H1 (cell line): ENCODE measurements at regions not wholly inside any gene's neighbourhood (a gene's known extent, or its start where the extent isn't known, plus 50 kb on each side); places are given as distances from the start of the nearest gene placed in this dataset.

Experiments
- CTCF ChIA-PET: fragments of 300-600 bp; sonication (Branson Sonifier 250); formaldehyde crosslinking; loops from one replicate; lab custom pipeline; 2021; ENCODE audit not compliant: partially characterized antibody; lab: Charles Lee
- POLR2A ChIA-PET: fragments of 300-600 bp; sonication (Branson Sonifier 250); formaldehyde crosslinking; loops from one replicate; lab custom pipeline; 2021; ENCODE audit warnings: inconsistent platforms; ENCODE audit not compliant: partially characterized antibody; lab: Charles Lee
- DNase-seq, 2 experiments: peaks; one replicate each; pipeline versions ENCODE4 v3.0.0 to v3.0.0-alpha.2; 2010 to 2022; ENCODE audit warnings: low spot score in 2 of 2, low read depth in 1 of 2, mixed read lengths in 1 of 2
- FAIRE-seq: peaks from 2 replicates; lab custom pipeline; 2011; peaks lifted over from hg19 to GRCh38; lab: Jason Lieb, UNC
- H2AFZ ChIP-seq: 2 replicates; pipeline ENCODE4 v1.8.1; 2012; ENCODE audit warnings: low read length, inconsistent platforms
- H2AK5ac ChIP-seq: 2 replicates; pipeline ENCODE4 v1.6.1; 2013; ENCODE audit warnings: low read depth, low read length
- H2BK120ac ChIP-seq: replicated peaks from 2 replicates; pipeline ENCODE3; 2013; ENCODE audit warnings: low read depth, low read length, inconsistent platforms
- H2BK12ac ChIP-seq: 2 replicates; pipeline ENCODE4 v1.6.1; 2013; ENCODE audit warnings: low read depth, low read length
- H2BK15ac ChIP-seq: 2 replicates; pipeline ENCODE4 v1.6.1; 2013; ENCODE audit warnings: low read length
- H2BK20ac ChIP-seq: 2 replicates; pipeline ENCODE4 v1.6.1; 2013; ENCODE audit warnings: low read length
- H2BK5ac ChIP-seq: 2 replicates; pipeline ENCODE4 v1.6.1; 2013; ENCODE audit warnings: low read depth, low read length
- H3K14ac ChIP-seq: 2 replicates; pipeline ENCODE4 v1.6.1; 2013; ENCODE audit warnings: inconsistent platforms; ENCODE audit not compliant: insufficient read length
- H3K18ac ChIP-seq: 2 replicates; pipeline ENCODE4 v1.6.1; 2013; ENCODE audit warnings: low read length; ENCODE audit errors: extremely low read depth
- H3K23ac ChIP-seq: 2 replicates; pipeline ENCODE4 v1.6.1; 2013; ENCODE audit warnings: inconsistent platforms; ENCODE audit not compliant: insufficient read length
- H3K23me2 ChIP-seq: 2 replicates; pipeline ENCODE4 v1.6.1; 2013; ENCODE audit warnings: low read depth, low read length
- H3K27ac ChIP-seq: 2 replicates; pipeline ENCODE4 v1.6.1; 2011; ENCODE audit warnings: low read depth, low read length, inconsistent platforms
- H3K27me3 ChIP-seq, 4 experiments: replicated peaks in 1 of 4; 1 replicate in 1 of 4; 2 replicates in 3 of 4; pipeline versions ENCODE4 v1.6.1 to v1.8.1; 2011 to 2013; ENCODE audit warnings: low read length in 3 of 4, mild to moderate bottlenecking in 3 of 4, inconsistent platforms in 2 of 4, mixed read lengths in 2 of 4, moderate library complexity in 1 of 4; ENCODE audit not compliant: control insufficient read depth in 3 of 4, insufficient read depth in 3 of 4; ENCODE audit errors: extremely low read depth in 1 of 4
- H3K36me3 ChIP-seq, 4 experiments: 2 replicates each; pipeline versions ENCODE4 v1.6.1 to v1.8.1; 2011 to 2013; ENCODE audit warnings: mild to moderate bottlenecking in 4 of 4, low read length in 3 of 4, moderate library complexity in 2 of 4, control low read depth in 1 of 4, inconsistent platforms in 1 of 4; ENCODE audit not compliant: insufficient read depth in 4 of 4, control insufficient read depth in 2 of 4
- H3K4ac ChIP-seq: replicated peaks from 2 replicates; pipeline ENCODE3; 2013; ENCODE audit warnings: low read length, low read depth, mixed read lengths, inconsistent platforms; ENCODE audit not compliant: insufficient read length
- H3K4me1 ChIP-seq, 4 experiments: replicated peaks in 1 of 4; 1 replicate in 1 of 4; 2 replicates in 3 of 4; pipeline versions ENCODE4 v1.6.1 to v1.8.1; 2011 to 2013; ENCODE audit warnings: low read length in 3 of 4, inconsistent platforms in 2 of 4, mixed read lengths in 1 of 4; ENCODE audit not compliant: insufficient read depth in 4 of 4, control insufficient read depth in 3 of 4
- H3K4me2 ChIP-seq, 2 experiments: 2 replicates each; pipeline versions ENCODE4 v1.6.1 to v1.8.1; 2011 to 2013; ENCODE audit warnings: low read depth in 2 of 2, low read length in 2 of 2, control low read depth in 1 of 2, inconsistent platforms in 1 of 2, mild to moderate bottlenecking in 1 of 2; ENCODE audit not compliant: insufficient read depth in 1 of 2
- H3K4me3 ChIP-seq, 4 experiments: fragments of 200-600, 300-600 bp in 1 of 4; sonication (generic), shearing (Covaris generic), sonication (Bioruptor Twin) in 1 of 4; 2 replicates each; pipeline versions ENCODE4 v1.5.1 to v1.8.1; 2011 to 2016; ENCODE audit warnings: low read length in 4 of 4, low read depth in 3 of 4, control low read depth in 2 of 4, inconsistent platforms in 2 of 4, mild to moderate bottlenecking in 2 of 4, mixed read lengths in 1 of 4, moderate library complexity in 1 of 4; ENCODE audit not compliant: insufficient read depth in 2 of 4; ENCODE audit errors: extremely low read depth in 1 of 4
- H3K56ac ChIP-seq: replicated peaks from 2 replicates; pipeline ENCODE3; 2013; ENCODE audit warnings: low read depth, mild to moderate bottlenecking, mixed read lengths, low read length, inconsistent platforms; ENCODE audit not compliant: insufficient read length
- H3K79me1 ChIP-seq: 2 replicates; pipeline ENCODE4 v1.6.1; 2013; ENCODE audit warnings: low read depth, low read length, control low read depth
- H3K79me2 ChIP-seq, 2 experiments: 2 replicates each; pipeline versions ENCODE4 v1.6.1 to v1.8.1; 2012 to 2013; ENCODE audit warnings: low read length in 2 of 2, mild to moderate bottlenecking in 2 of 2, inconsistent platforms in 1 of 2; ENCODE audit not compliant: insufficient read depth in 2 of 2, control insufficient read depth in 1 of 2
- H3K9ac ChIP-seq, 4 experiments: replicated peaks in 1 of 4; 1 replicate in 1 of 4; 2 replicates in 3 of 4; pipeline versions ENCODE4 v1.6.1 to v1.8.1; 2011 to 2013; ENCODE audit warnings: low read depth in 3 of 4, low read length in 3 of 4, control low read depth in 2 of 4, mild to moderate bottlenecking in 2 of 4, moderate library complexity in 2 of 4, inconsistent platforms in 1 of 4; ENCODE audit errors: extremely low read depth in 1 of 4
- H3K9me3 ChIP-seq, 2 experiments: 2 replicates each; pipeline versions ENCODE4 v1.6.1 to v1.8.1; 2012 to 2013; ENCODE audit warnings: mild to moderate bottlenecking in 2 of 2, moderate library complexity in 2 of 2, control low read depth in 1 of 2, inconsistent platforms in 1 of 2, low read depth in 1 of 2, low read length in 1 of 2, mixed read lengths in 1 of 2; ENCODE audit not compliant: insufficient read depth in 2 of 2
- H4K20me1 ChIP-seq, 2 experiments: replicated peaks in 1 of 2; 2 replicates each; pipeline versions ENCODE3 to v1.8.1; 2011 to 2013; ENCODE audit warnings: inconsistent platforms in 2 of 2, low read length in 2 of 2, mild to moderate bottlenecking in 1 of 2; ENCODE audit not compliant: insufficient read depth in 2 of 2, control insufficient read depth in 1 of 2
- H4K5ac ChIP-seq: 2 replicates; pipeline ENCODE4 v1.6.1; 2013; ENCODE audit warnings: low read length, low read depth, mixed read lengths, inconsistent platforms; ENCODE audit not compliant: insufficient read length
- H4K8ac ChIP-seq: 2 replicates; pipeline ENCODE4 v1.8.0; 2013; ENCODE audit warnings: mild to moderate bottlenecking, moderate library complexity, low read length, inconsistent platforms; ENCODE audit not compliant: insufficient read depth; ENCODE audit errors: extremely low read depth
- H4K91ac ChIP-seq: replicated peaks from 2 replicates; pipeline ENCODE3; 2013; ENCODE audit warnings: low read length, mixed read lengths, inconsistent platforms; ENCODE audit not compliant: insufficient read length
- BRCA1 ChIP-seq: IDR thresholded peaks from 2 replicates; pipeline ENCODE4 v1.6.1; 2012; ENCODE audit warnings: low read depth, low read length, improper control_type of control experiment
- EGR1 ChIP-seq: IDR thresholded peaks from 2 replicates; pipeline ENCODE4 v1.6.1; 2011; ENCODE audit warnings: low read depth, low read length, borderline replicate concordance
- GTF2F1 ChIP-seq: IDR thresholded peaks from 2 replicates; pipeline ENCODE4 v1.6.1; 2012; ENCODE audit warnings: low read depth, low read length, improper control_type of control experiment, borderline replicate concordance
- KDM5A ChIP-seq: fragments of 200-600 bp; IDR thresholded peaks from 2 replicates; pipeline ENCODE4 v1.7.1; 2012; ENCODE audit warnings: mild to moderate bottlenecking, low read length, inconsistent platforms, mixed read lengths
- MAFK ChIP-seq: IDR thresholded peaks from 2 replicates; pipeline ENCODE4 v1.6.1; 2012; ENCODE audit warnings: low read depth, mild to moderate bottlenecking, improper control_type of control experiment, low read length
- RAD21 ChIP-seq, 2 experiments: IDR thresholded peaks in 1 of 2; conservative IDR thresholded peaks in 1 of 2; 2 replicates each; pipeline ENCODE4 v1.6.1; 2011; ENCODE audit warnings: low read depth in 2 of 2, low read length in 2 of 2, improper control_type of control experiment in 1 of 2, inconsistent platforms in 1 of 2, mild to moderate bottlenecking in 1 of 2, moderate library complexity in 1 of 2
- SAP30 ChIP-seq: fragments of 300-600 bp; sonication (generic); IDR thresholded peaks from 2 replicates; pipeline ENCODE4 v1.7.1; 2012; ENCODE audit warnings: low read length, moderate library complexity, mild to moderate bottlenecking, inconsistent platforms; ENCODE audit not compliant: insufficient read depth, insufficient replicate concordance
- TBP ChIP-seq: IDR thresholded peaks from 2 replicates; pipeline ENCODE4 v1.6.1; 2011; ENCODE audit warnings: low read depth, low read length, improper control_type of control experiment
- WGBS, 2 experiments: shearing (Covaris generic) in 1 of 2; methylation state at CpG; one replicate each; pipeline versions ENCODE4 v1.1.6 to v1.1.7; 2013 to 2015; ENCODE audit warnings: low lambda C conversion rate in 2 of 2, mixed read lengths in 2 of 2, inconsistent platforms in 1 of 2, low coverage in 1 of 2, missing lambda C conversion rate in 1 of 2; ENCODE audit not compliant: insufficient replicate concordance in 2 of 2, insufficient coverage in 1 of 2, insufficient read length in 1 of 2; ENCODE audit errors: extremely low coverage in 1 of 2, missing lambda C conversion rate in 1 of 2; 5-methylcytosine and 5-hydroxymethylcytosine counted together
- TF ChIP-seq, protein P1 (sequence below), 3 experiments: IDR thresholded peaks; 1 replicate in 2 of 3; 2 replicates in 1 of 3; pipeline versions ENCODE4 v1.5.1 to v1.6.1; 2011; ENCODE audit warnings: low read length in 3 of 3, mild to moderate bottlenecking in 3 of 3, inconsistent platforms in 2 of 3, low read depth in 1 of 3, moderate library complexity in 1 of 3; ENCODE audit not compliant: insufficient read depth in 1 of 3; ENCODE audit errors: control extremely low read depth in 1 of 3
- TF ChIP-seq, protein P2 (sequence below): IDR thresholded peaks from 2 replicates; pipeline ENCODE4 v1.6.1; 2012; ENCODE audit warnings: low read length, inconsistent platforms

DNA sequence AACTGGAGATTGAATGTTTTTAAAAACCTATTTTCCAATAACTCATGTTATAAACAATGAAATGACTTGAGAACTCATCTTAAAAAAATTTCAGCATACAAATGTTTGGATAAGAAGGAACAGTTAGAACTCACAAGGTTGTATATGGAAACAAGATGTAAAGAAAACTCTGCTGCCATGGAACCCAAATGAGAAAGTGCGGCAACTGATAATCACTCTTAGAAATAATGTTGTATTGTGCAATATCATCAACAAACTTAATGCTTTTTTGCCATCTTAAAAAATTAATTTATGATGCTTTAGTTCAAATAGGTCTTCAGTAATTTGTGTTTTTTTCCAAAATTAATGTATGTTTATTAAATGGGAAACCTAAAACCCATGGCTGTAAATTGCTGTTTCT is 461.1 kb upstream of the NCAM2 start:
- H2BK5ac ChIP-seq, result no peak overlapping the region
- H2AK5ac ChIP-seq, result no peak overlapping the region
- no peak overlapping the region for H3K27ac ChIP-seq
- no peak overlapping the region for H2BK12ac ChIP-seq
- H3K9me3 ChIP-seq, result peaks cover 0 to 3% of the 10 kb centered on the region in 2 experiments; a peak in 1 of 4 replicates
- FAIRE-seq (no peak), DNase-seq (no peak)
- no peak overlapping the region for H3K56ac ChIP-seq
- no peak overlapping the region for H2AFZ ChIP-seq
- POLR2A ChIA-PET, result no interaction called here
- no peaks in the 10 kb centered on the region for H3K36me3 ChIP-seq
- CTCF ChIA-PET, result interaction anchor here (1.0 to 1.3 kb wide), 2 partner anchors 23 to 93 kb away, joined by 3 to 5 read pairs; no protein-coding TSS in a partner anchor
- H3K18ac ChIP-seq, result no peak overlapping the region
- no peak overlapping the region for H3K4me2 ChIP-seq
- H3K23ac ChIP-seq, result no peak overlapping the region
- H3K79me1 ChIP-seq, result no peaks in the 10 kb centered on the region
- H4K20me1 ChIP-seq, result no peaks in the 10 kb centered on the region
- H2BK120ac ChIP-seq, result no peak overlapping the region
- H3K27me3 ChIP-seq, result no peaks in the 10 kb centered on the region
- no peak overlapping the region for H4K8ac ChIP-seq
- H3K23me2 ChIP-seq, result no peaks in the 10 kb centered on the region
- H2BK15ac ChIP-seq, result no peak overlapping the region
- H3K4me1 ChIP-seq, result no peaks in the 10 kb centered on the region
- no peak overlapping the region for H2BK20ac ChIP-seq
- H3K14ac ChIP-seq, result no peak overlapping the region
- no peak overlapping the region for H3K4ac ChIP-seq
- no peak overlapping the region for H3K9ac ChIP-seq
- H4K91ac ChIP-seq, result no peak overlapping the region
- no peak overlapping the region for H4K5ac ChIP-seq
- no peaks in the 10 kb centered on the region for H3K79me2 ChIP-seq
- TF ChIP-seq RAD21 (IDR thresholded peaks at IDR 0.05 in 1 of 2, conservative IDR thresholded peaks at IDR 0.05 in 1 of 2; ENCODE audit: low read depth in 2 of 2, low read length in 2 of 2) (no peak), GTF2F1 (no peak), KDM5A (no peak), TBP (no peak), EGR1 (no peak), MAFK (no peak), SAP30 (no peak), BRCA1 (no peak)
- TF ChIP-seq, protein P1, sequence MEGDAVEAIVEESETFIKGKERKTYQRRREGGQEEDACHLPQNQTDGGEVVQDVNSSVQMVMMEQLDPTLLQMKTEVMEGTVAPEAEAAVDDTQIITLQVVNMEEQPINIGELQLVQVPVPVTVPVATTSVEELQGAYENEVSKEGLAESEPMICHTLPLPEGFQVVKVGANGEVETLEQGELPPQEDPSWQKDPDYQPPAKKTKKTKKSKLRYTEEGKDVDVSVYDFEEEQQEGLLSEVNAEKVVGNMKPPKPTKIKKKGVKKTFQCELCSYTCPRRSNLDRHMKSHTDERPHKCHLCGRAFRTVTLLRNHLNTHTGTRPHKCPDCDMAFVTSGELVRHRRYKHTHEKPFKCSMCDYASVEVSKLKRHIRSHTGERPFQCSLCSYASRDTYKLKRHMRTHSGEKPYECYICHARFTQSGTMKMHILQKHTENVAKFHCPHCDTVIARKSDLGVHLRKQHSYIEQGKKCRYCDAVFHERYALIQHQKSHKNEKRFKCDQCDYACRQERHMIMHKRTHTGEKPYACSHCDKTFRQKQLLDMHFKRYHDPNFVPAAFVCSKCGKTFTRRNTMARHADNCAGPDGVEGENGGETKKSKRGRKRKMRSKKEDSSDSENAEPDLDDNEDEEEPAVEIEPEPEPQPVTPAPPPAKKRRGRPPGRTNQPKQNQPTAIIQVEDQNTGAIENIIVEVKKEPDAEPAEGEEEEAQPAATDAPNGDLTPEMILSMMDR (IDR thresholded peaks at IDR 0.05; ENCODE audit: control extremely low read depth in 1 of 3, insufficient read depth in 1 of 3, low read depth in 1 of 3, low read length in 3 of 3), result no peak
- TF ChIP-seq, protein P2, sequence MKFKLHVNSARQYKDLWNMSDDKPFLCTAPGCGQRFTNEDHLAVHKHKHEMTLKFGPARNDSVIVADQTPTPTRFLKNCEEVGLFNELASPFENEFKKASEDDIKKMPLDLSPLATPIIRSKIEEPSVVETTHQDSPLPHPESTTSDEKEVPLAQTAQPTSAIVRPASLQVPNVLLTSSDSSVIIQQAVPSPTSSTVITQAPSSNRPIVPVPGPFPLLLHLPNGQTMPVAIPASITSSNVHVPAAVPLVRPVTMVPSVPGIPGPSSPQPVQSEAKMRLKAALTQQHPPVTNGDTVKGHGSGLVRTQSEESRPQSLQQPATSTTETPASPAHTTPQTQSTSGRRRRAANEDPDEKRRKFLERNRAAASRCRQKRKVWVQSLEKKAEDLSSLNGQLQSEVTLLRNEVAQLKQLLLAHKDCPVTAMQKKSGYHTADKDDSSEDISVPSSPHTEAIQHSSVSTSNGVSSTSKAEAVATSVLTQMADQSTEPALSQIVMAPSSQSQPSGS, result no peak
- WGBS, 2 experiments, result 94% methylated on average over 1 of the region's 1 CpG; no CpG with 5 or more reads in 1 of the 2 experiments
- no peak overlapping the region for H3K4me3 ChIP-seq
